ENCODE measurements at regions not wholly inside any gene's neighbourhood (a gene's known extent, or its start where the extent isn't known, plus 50 kb on each side); places are given as distances from the start of the nearest gene placed in this dataset.

DNA sequence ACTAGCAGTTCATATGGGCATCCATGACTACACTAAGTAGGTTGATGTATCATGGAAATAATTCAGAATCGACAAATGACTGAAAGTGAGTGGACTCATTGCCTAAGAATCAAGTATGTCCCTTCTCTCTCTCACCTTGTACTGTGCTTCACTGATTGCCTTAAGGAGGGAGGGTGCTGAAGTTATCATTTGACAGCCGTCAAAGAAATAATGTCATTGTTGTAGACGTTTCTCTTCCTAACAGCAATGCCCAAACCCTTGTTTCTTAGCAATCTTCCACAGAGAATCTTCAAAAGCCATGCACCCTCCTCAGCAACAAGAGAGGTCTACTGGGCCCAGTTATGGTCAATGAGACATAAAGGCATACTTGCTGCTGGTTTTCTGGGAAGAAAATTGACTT is 785.0 kb downstream of the SUCLG1 start:
- no peak for TF ChIP-seq POLR2A (IDR thresholded peaks at IDR 0.05)
- TF ChIP-seq, protein P1, sequence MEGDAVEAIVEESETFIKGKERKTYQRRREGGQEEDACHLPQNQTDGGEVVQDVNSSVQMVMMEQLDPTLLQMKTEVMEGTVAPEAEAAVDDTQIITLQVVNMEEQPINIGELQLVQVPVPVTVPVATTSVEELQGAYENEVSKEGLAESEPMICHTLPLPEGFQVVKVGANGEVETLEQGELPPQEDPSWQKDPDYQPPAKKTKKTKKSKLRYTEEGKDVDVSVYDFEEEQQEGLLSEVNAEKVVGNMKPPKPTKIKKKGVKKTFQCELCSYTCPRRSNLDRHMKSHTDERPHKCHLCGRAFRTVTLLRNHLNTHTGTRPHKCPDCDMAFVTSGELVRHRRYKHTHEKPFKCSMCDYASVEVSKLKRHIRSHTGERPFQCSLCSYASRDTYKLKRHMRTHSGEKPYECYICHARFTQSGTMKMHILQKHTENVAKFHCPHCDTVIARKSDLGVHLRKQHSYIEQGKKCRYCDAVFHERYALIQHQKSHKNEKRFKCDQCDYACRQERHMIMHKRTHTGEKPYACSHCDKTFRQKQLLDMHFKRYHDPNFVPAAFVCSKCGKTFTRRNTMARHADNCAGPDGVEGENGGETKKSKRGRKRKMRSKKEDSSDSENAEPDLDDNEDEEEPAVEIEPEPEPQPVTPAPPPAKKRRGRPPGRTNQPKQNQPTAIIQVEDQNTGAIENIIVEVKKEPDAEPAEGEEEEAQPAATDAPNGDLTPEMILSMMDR (IDR thresholded peaks at IDR 0.05) = no peak

Measured in body of pancreas (tissue), 4 donors.